HG03064 (cell line): ENCODE measurements at regions not wholly inside any gene's neighbourhood (a gene's known extent, or its start where the extent isn't known, plus 50 kb on each side); places are given as distances from the start of the nearest gene placed in this dataset.
"Not testable (repeated sequence)": the region's sequence is repeated elsewhere in the genome, so short reads cannot be mapped to it uniquely, and the experiment has no call there.

Experiments used
- ATAC-seq: cut with Tn5 transposase; IDR thresholded peaks from one replicate; pipeline ENCODE4 v1.9.1; 2021; ENCODE audit warnings: low read depth; ENCODE audit not compliant: unreplicated experiment

- no peak for ATAC-seq
These were observed 77.8 kb downstream of the TEX36 start for GRCh38 chr10:125605167-125605566.

GRCh38 chr10:125602825-125603224 is 80.1 kb downstream of the TEX36 start:
- no peak for ATAC-seq

GRCh38 chr10:125599194-125599593 is 83.8 kb downstream of the TEX36 start:
- ATAC-seq: no peak

GRCh38 chr10:125595911-125596310 is 87.1 kb downstream of the TEX36 start:
- ATAC-seq: no peak

GRCh38 chr10:125593644-125594043 is 89.3 kb downstream of the TEX36 start:
- ATAC-seq: no peak

GRCh38 chr10:125592897-125593296 is 90.1 kb downstream of the TEX36 start:
- ATAC-seq: no peak

- no peak for ATAC-seq
These were observed 91.1 kb downstream of the TEX36 start for GRCh38 chr10:125591886-125592285.

GRCh38 chr10:125588738-125589137 is 94.2 kb downstream of the TEX36 start:
- ATAC-seq: not testable (repeated sequence)

- ATAC-seq: no peak
These were observed 98.0 kb downstream of the TEX36 start for GRCh38 chr10:125584954-125585353.

- no peak for ATAC-seq
These were observed 104.2 kb downstream of the TEX36 start for GRCh38 chr10:125578658-125579315.

- no peak for ATAC-seq
These were observed 107.1 kb downstream of the TEX36 start for GRCh38 chr10:125575843-125576242.

- ATAC-seq: no peak
These were observed 114.8 kb downstream of the TEX36 start for GRCh38 chr10:125568156-125568555.

GRCh38 chr10:125567529-125567928 is 115.4 kb downstream of the TEX36 start:
- no peak for ATAC-seq

GRCh38 chr10:125565046-125565445 is 117.9 kb downstream of the TEX36 start:
- ATAC-seq: no peak

GRCh38 chr10:125564570-125564969 is 118.4 kb downstream of the TEX36 start:
- no peak for ATAC-seq

- no peak for ATAC-seq
These were observed 120.2 kb downstream of the TEX36 start for GRCh38 chr10:125562737-125563136.

GRCh38 chr10:125560947-125561346 is 122.0 kb downstream of the TEX36 start:
- no peak for ATAC-seq

GRCh38 chr10:125559210-125559609 is 123.8 kb downstream of the TEX36 start:
- ATAC-seq: peak; percentile 96

- no peak for ATAC-seq
These were observed 125.0 kb downstream of the TEX36 start for GRCh38 chr10:125557801-125558505.

- ATAC-seq: no peak
These were observed 125.7 kb downstream of the TEX36 start for GRCh38 chr10:125557311-125557710.

- ATAC-seq: no peak
These were observed 126.1 kb downstream of the TEX36 start for GRCh38 chr10:125556882-125557281.

GRCh38 chr10:125555743-125556142 is 127.2 kb downstream of the TEX36 start:
- ATAC-seq: no peak
